GM18868 (cell line): ENCODE measurements at regions not wholly inside any gene's neighbourhood (a gene's known extent, or its start where the extent isn't known, plus 50 kb on each side); places are given as distances from the start of the nearest gene placed in this dataset.
A peak's percentile ranks its signal among the peaks of the same experiment; 100 is the strongest.

ENCODE experiments used
- ATAC-seq: cut with Tn5 transposase; IDR thresholded peaks from one replicate; pipeline ENCODE4 v1.9.1; 2021; ENCODE audit warnings: mild to moderate bottlenecking, moderate library complexity; ENCODE audit not compliant: unreplicated experiment

DNA sequence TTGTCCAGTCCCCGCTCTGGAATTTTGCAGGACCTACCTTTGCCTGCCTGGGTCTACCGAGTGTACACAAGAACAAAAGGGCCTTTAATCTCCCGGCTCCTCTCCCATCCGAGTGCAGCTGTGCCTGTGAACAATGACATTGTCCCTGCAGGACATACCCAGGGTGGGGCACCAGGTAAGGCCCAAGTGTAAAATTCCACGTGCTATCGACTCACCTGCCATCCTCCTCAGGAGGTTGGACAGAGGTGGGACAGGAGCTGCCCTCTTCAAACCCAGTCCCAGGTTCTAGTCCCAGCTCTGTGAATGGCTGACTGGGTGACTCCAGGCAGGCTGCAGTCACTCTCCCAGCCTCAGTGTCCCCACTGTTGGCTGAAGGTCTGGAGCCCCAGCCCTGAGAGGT, 159.6 kb upstream of the ALDH1B1 start:
- no peak for ATAC-seq

DNA sequence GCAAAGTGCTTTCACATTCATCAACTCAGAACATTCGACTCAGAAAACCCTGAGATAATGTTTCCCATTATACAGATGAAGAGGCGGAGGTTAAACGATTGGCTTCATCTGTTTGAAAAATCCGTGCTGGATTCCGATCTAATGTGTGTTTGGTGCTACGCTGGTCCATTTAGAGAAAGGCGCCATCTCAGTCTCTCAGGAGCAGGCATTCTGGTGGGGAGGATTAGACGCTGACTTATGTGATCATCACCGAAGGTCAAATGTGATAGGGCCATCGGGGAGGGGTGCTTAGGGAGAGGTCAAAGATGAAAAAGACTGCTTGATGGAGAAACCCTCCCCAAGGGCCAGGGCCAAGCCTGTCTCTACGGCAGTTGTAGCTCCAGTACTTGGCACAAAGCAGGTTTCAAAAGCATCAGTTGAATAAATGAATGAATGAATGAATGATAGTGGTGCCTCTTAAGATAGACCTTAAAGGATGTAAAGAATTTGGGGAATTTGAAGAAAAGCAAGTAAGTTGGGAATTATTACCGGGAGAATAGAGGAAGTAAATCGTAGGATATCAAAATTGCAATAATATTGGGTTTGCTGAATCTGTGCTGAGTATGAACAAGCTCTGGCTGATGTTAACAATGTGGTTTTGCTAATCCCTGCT, 160.6 kb upstream of the SHB start:
- no peak for ATAC-seq

DNA sequence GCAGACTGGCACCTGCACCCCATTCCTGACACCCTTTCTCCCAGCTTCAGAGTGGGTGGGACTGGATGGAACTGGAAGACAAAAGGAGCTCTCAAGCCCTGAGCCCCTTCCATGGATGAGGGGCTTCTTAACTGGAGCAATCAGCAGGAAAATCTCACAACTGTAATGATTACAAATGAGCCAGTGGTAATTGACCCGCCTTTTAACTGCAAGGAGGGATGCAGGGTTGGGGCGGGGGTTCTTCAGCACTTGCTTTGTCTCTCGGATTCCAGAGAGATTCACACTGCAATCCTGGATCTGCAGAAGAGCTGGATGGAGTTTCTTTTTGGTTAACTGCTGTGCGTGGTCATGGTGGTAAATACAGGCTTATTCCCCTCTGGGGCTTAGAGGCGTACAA, 160.1 kb upstream of the SHB start:
- ATAC-seq, result no peak

DNA sequence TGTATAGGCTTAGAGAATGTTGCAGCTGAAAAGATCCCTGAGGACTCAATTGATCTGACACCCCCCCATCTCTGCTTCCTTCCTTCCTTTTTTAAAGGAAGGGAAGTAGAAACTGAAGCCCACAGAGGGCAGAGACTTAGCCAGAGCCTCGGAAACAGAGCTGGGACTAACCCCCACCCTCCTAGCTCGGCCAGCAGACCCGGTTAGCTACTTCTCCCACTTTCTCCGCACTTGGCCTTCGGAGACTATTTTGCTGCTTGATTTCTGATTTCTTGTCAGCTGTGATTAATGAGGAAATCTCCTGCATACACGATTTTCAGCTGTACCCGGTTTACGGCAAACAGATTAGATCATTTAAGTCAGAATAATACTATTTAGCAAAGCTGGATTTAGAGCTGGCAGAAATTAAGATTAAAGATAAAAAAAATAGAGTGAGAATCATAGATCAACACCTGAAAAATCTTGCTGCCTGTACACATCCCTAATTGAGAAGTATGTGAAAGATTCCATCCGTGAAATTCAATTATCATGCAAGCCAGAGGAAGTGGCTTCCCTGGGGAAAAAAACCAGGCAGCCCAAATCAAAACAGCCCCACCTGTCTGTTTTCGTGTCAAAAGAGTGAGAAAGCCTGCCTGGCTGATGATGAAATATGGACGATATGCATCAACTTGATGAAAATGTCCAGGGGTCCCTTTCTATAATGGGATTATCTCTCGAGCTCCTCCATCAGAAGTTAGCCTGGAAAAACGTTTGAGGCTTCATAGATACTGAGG, 159.5 kb upstream of the SHB start:
- no peak for ATAC-seq

DNA sequence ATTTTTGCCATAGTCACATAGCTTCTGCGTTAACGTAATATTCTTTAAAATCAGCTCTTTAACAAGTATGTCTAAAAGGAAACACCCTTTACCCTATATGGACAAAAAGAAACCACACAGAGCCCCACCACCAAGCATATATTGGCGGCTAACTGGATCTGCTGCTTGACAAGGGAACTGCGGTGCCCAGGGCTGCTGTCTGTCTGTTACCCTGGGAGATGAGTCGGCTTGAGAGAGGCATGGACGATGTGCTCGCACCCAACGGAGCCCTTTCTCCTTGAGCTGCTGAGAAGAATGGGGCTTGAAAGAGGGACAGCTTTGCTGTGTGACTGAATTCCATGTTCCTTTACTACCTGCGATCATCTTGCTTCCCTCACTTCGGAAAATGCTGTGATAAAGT, 158.6 kb upstream of the SHB start:
- no peak for ATAC-seq

GRCh38 chr9:38227061-38227540, 158.1 kb upstream of the SHB start:
- ATAC-seq, result peak; percentile 89

- no peak for ATAC-seq
These were observed 157.5 kb upstream of the SHB start for GRCh38 chr9:38226491-38226951.

- ATAC-seq, result no peak
These were observed 155.9 kb upstream of the SHB start for GRCh38 chr9:38224941-38225340.

DNA sequence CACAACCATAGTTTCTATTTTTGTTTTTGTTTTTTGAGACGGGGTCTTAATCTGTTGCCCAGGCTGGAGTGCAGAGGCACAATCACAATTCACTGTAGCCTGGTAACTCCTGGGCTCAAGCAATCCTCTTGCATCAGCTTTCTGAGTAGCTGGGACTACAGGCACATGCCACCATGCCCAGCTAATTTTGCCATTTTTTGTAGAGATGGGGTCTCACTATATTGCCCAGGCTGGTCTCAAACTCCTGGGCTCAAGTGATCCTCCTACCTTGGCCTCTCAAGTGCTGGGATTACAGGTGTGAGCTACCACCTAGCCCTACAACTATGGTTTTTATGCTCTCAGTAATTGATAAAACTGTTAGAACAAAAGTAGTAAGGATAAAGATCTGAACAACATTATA, 147.5 kb upstream of the SHB start:
- ATAC-seq, result no peak

- no peak for ATAC-seq
These were observed 146.4 kb upstream of the SHB start for GRCh38 chr9:38215465-38215864.

GRCh38 chr9:38214432-38214831, 145.4 kb upstream of the SHB start:
- ATAC-seq, result no peak

DNA sequence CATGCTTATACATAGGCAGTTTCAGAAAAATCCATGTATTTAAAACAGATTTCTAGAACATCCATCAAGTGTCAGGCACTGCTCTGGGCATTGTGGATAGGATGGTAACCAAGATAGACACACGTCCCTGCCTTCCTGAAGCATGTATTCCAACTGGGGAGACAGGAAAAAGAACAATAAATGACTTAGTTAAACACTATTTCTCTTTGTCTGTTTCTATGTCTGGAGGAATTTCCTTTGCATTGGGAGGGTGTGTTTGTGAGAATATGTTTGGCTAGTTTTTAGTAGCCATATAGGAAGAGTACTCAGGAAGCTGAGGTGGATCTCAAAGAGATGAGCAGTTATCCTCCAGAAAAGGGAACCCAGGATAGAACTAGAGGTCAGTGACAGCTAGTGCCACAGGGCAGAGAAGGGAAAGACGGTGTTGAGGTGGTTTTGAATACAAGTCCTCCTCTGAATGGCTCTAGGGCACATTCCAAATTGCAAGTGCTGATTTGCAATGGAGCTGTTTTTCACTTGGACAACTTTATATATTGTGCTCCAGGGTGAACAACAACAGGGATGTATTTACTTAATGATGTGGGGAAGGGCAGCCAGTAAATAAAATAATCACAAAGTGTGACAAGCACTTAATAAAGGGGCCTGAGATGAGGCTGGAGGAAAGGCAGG, 144.7 kb upstream of the SHB start:
- no peak for ATAC-seq

DNA sequence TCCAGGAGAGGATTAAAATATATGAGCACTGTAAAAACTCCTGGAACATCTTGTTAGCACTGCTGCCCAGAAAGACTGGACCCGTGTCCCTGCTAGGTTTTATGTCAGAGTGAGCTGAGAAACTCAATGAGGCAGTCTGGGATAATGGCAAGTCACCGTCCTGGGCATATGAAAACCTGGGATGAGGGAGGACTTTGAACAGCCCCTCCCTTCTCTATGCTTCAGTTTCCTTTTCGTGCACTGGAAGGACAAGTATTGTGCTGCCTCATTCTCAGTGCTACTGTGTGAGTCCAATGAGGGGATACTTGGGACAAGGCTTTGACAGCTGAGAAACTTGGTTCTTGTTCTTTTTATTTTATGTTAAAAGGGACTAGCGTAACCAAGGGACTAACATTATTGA, 143.0 kb upstream of the SHB start:
- ATAC-seq, result no peak

DNA sequence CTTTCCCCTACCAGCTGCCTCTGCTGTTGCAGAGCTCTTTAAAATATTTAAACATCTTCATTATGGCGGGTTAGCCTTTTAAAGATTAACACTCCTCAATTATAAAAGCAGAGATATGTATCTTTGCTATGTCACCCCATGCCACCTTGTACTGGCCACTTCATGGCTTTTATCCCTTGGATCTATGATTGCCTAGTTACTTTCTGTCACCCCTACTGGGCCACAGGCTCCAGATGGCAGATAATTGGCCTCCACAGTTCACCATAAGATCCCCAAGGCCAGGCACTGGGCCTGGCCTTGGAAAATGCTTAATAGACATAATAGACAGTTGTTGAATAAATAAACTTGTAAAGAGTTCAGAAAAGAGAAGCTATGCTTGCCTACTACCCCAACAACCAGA, 142.0 kb upstream of the SHB start:
- no peak for ATAC-seq

- no peak for ATAC-seq
These were observed 139.3 kb upstream of the SHB start for GRCh38 chr9:38208206-38208901.

DNA sequence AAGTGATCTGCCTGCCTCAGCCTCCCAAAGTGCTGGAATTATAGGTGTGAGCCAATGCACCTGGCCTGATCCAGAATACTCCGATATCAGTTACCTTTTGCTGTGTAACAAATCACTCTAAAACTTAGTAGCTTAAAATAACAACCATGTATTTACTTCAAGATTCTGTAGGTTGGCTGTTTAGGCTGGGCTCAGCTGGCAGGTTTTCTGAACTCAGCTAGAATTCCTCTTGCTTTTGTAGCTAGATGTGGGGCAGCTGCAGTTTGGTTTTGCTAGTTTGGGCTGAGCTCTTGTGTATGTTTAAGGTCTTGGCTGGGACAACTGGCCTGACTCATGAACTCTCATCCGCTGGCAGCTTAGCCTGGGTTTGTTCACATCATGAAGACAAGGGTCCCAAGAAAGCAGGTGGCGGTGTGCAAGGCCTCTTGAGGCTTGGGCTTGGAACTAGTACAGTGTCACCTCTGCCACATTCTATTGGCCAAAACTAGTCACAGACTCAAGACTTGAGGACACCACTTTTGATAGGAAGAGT, 138.3 kb upstream of the SHB start:
- ATAC-seq, result no peak

DNA sequence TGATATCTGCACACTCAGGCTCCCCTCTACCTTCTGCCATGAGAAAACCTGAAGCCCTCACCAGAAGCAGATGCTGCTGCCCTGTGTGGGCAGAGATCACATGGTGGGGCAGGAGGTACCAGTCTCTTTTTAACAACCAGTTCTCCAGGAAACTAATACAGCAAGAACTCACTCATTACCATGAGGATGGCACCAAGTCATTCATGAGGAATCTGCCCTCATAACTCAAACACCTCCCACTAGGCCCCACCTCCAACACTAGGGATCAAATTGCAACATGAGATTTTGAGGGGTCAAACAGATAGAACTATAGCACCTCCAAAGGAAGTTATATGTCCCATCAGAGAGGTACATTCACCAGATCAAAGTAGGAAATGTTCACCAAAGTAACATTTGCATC, 136.3 kb upstream of the SHB start:
- no peak for ATAC-seq

DNA sequence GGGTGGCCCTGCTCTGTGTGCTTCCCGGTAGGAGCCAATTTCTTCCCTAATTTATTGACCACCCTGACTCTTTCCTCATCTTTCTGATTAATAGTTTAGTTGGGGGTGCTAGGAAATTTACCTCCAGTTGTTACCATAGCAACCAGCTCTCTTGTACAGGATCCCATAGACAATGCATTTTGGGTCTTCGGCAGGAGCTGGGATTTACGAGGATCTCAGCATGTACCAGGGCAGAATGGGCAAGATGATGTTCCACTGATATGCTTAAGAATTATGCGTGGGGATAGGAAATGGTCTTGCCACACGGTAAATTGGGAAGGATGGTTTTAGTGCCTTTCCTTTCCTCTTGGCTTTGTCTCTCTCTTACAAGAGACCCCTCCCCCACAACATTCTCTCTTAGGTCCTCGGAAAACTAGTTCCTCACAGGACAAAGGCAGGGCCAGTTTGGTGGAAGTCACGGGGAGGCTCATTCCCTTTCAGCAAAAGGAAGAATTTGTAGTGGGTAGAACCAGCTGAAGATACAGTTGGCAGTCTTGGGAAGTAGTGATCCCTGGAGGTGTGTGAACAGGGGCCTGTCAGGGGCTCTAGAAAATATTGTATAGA, 133.4 kb upstream of the SHB start:
- no peak for ATAC-seq

DNA sequence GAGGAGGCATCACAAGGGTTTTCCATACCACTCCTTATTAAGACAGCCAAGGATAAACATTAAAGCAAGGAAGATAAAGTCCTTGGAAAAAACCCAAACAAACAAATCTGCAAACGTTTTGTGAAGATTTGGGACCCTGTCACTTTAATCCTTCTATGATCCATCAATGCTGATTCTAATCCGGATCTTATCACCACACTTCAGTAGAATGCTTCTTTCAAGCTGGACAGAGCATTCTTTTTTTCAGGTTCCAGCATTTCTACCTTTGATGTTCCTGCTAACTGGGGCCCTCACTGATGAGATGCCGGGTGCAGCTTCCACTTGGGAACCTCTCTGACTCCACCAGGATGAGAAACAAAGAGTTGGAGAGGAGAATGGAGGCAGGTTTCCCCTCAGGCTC, 132.8 kb upstream of the SHB start:
- ATAC-seq, result no peak

GRCh38 chr9:38200431-38200830, 131.4 kb upstream of the SHB start:
- ATAC-seq, result no peak

DNA sequence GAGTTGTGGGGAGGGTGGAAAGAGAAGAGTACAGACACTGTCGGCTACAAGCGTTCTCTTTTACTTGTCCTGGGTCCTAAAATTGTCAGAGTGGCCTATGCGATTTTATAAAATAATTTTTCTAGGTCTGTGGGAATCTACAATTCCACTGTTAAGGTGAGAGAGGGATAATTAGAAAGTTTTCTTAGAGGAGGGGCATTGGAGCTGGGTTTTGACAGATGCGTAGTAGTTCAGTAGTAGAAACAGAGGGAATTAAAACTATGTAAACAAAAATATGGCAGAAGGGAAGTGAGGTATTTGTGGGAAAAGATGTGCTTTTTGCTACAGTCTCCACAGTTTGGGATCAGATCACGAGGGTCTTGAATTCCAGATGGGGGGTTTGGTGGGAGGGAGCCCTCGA, 129.1 kb upstream of the SHB start:
- ATAC-seq, result no peak
